Brain microvascular endothelial cell (primary cell): ENCODE measurements at regions not wholly inside any gene's neighbourhood (a gene's known extent, or its start where the extent isn't known, plus 50 kb on each side); places are given as distances from the start of the nearest gene placed in this dataset.

Experiments
- DNase-seq: peaks from one replicate; pipeline ENCODE4 v3.0.0-alpha.2; 2020
- H3K27ac ChIP-seq: fragments of 250-450 bp; sonication (Bioruptor Pico); 2 replicates; pipeline ENCODE4 v1.5.1; 2020; ENCODE audit warnings: mild to moderate bottlenecking, moderate library complexity
- H3K27me3 ChIP-seq: fragments of 250-450 bp; sonication (Bioruptor Pico); replicated peaks from 2 replicates; pipeline ENCODE4 v1.5.1; 2020; ENCODE audit warnings: mild to moderate bottlenecking
- H3K36me3 ChIP-seq: fragments of 250-450 bp; sonication (Bioruptor Pico); replicated peaks from 2 replicates; pipeline ENCODE4 v1.5.1; 2020; ENCODE audit warnings: mild to moderate bottlenecking
- H3K4me3 ChIP-seq: 2 replicates; pipeline ENCODE4 v1.5.1; 2011; ENCODE audit warnings: low read depth, mild to moderate bottlenecking, control low read depth, low read length, moderate library complexity
- CTCF ChIP-seq: IDR thresholded peaks from 2 replicates; pipeline ENCODE4 v1.5.1; 2011; ENCODE audit warnings: low read depth, mild to moderate bottlenecking, moderate library complexity, low read length, control low read depth, inconsistent platforms; ENCODE audit errors: missing control alignments
- in situ Hi-C: cut with HindIII; loops from 2 replicates; pipeline ENCODE4 v1.10.0; 2017; ENCODE audit warnings: low sequenced_read_pairs, low pct_ligation_motif_present

- in situ Hi-C loops: no loop called here
- Histone ChIP-seq H3K36me3 (no peaks in the 10 kb centered on the region), H3K27me3 (no peaks in the 10 kb centered on the region), H3K27ac (no peak overlapping the region), H3K4me3 (no peak overlapping the region)
- DNase-seq: no peak
- no peak for TF ChIP-seq CTCF
These were observed 186.1 kb downstream of the TJP1 start for GRCh38 chr15:29636140-29636539.

GRCh38 chr15:29635513-29636098 is 186.7 kb downstream of the TJP1 start:
- Histone ChIP-seq H3K4me3 (no peak overlapping the region), H3K27ac (no peak overlapping the region), H3K36me3 (no peaks in the 10 kb centered on the region), H3K27me3 (no peaks in the 10 kb centered on the region)
- no peak for TF ChIP-seq CTCF
- in situ Hi-C loops: no loop called here
- DNase-seq: no peak

GRCh38 chr15:29633971-29634370 is 188.3 kb downstream of the TJP1 start:
- no peaks in the 10 kb centered on the region for H3K36me3 ChIP-seq
- no peak overlapping the region for H3K4me3 ChIP-seq
- TF ChIP-seq CTCF: no peak
- H3K27ac ChIP-seq: no peak overlapping the region
- in situ Hi-C loops: no loop called here
- no peaks in the 10 kb centered on the region for H3K27me3 ChIP-seq
- no peak for DNase-seq

- Histone ChIP-seq H3K27ac (no peak overlapping the region), H3K27me3 (no peaks in the 10 kb centered on the region), H3K36me3 (no peaks in the 10 kb centered on the region), H3K4me3 (no peak overlapping the region)
- no peak for DNase-seq
- in situ Hi-C loops: no loop called here
- TF ChIP-seq CTCF: no peak
These were observed 189.4 kb downstream of the TJP1 start for GRCh38 chr15:29632671-29633406.

GRCh38 chr15:29631076-29632070 is 190.9 kb downstream of the TJP1 start:
- Histone ChIP-seq H3K4me3 (no peak overlapping the region), H3K27me3 (no peaks in the 10 kb centered on the region), H3K27ac (no peak overlapping the region), H3K36me3 (no peaks in the 10 kb centered on the region)
- peak; percentile 5 for TF ChIP-seq CTCF
- no peak for DNase-seq
- in situ Hi-C loops: no loop called here
